NCI-H526 (cell line): ENCODE measurements at regions not wholly inside any gene's neighbourhood (a gene's known extent, or its start where the extent isn't known, plus 50 kb on each side); places are given as distances from the start of the nearest gene placed in this dataset.
"Not testable (repeated sequence)": the region's sequence is repeated elsewhere in the genome, so short reads cannot be mapped to it uniquely, and the experiment has no call there.

Experiments
- DNase-seq, 2 experiments: peaks; one replicate each; lab custom pipeline; 2025; lab: John Stamatoyannopoulos, UW

- DNase-seq, result not testable (repeated sequence)
Measured at GRCh38 chr2:186182366-186182765, 303.7 kb upstream of the ZC3H15 start.

GRCh38 chr2:186183406-186183805 is 302.7 kb upstream of the ZC3H15 start:
- no peak for DNase-seq

- no peak for DNase-seq
Measured at GRCh38 chr2:186187854-186188253, 298.2 kb upstream of the ZC3H15 start.

DNA sequence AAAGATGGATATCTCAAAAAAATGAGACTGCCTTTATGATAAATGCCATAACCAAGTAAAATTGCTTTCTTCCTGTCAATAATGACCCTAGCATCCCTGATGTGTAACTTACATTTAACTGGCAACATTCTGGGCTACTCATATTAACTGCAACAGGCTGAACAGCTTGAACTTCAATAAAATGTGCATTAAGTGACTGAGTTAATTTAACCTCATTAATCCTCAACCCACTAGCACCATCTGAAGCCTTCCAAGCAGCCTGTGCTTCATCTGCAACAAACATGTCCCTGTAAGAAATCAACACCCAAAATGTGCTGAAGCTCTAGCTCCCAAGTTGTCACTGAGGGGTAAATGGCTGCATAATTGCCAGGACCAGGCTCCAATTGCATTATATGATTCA is 296.2 kb upstream of the ZC3H15 start:
- DNase-seq, result no peak

DNA sequence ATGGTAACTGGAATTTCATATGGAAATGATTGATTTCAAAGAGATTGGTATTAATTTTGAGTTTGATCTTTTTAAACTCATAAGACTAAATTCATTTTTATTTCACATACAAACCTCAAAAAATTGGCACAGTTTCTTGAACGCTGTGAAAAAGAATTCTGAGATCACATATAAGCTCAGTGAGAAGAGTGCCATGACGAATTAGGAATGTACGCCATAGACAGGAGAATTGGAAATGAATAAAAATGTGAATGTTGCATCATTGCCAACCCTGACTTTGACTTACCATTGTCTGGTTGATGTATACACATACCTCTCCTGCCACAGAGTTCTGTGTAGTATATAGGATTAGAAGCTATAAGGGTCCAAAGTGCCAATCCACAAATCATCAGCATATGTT is 290.4 kb upstream of the ZC3H15 start:
- DNase-seq, result no peak

- no peak for DNase-seq
Measured at GRCh38 chr2:186197955-186198354, 288.1 kb upstream of the ZC3H15 start.

DNA sequence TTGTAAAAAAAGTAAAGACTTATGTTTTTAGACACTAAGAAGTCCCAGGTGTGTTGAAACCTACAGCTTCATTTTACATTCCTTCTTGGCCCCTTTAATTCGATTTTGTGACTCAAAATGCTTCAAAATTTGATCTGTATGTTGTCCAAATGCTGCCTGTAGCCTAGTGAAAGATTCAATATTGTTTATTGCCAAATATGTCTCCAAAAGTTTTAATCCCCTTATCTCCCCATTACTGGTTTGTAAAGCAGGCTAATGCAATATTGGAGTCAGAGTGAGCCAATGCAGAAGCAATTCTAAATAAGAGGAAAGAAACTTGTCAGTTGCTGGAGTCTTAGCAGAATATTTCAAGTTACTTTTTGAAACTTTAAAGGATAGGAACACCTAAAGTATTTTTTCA is 287.0 kb upstream of the ZC3H15 start:
- no peak for DNase-seq

- DNase-seq, result no peak
Measured at GRCh38 chr2:186201371-186201770, 284.7 kb upstream of the ZC3H15 start.

DNA sequence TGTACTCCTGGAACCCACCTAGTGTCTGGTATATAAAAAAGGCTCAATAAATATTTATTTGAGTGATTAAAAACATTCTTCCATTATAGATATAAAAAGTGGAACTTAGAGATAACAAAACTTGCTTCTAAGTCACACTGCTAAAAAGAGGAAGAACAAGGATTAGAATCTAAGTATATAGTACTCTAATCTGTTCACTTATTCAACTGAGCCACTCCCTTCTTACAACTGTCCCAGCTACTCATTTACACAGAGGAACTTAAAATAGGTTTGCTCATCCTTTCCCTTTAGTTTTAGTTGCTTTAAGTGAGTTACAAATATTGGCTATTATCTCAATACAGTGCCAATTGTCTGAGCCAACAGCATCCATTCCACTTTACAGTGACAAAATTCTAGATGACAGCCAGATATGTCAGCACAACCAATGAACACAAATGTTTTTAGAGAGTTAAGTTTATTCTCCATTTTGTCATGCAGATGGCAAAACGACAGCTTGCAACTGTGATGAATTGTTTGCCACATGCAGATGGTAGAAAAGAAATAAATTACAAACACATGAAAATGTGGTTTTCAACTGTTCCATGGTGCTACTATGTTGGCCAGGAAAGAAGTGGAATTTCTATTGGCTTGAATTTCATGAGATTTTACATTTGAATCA is 280.7 kb upstream of the ZC3H15 start:
- no peak for DNase-seq

GRCh38 chr2:186209532-186209931 is 276.5 kb upstream of the ZC3H15 start:
- DNase-seq, result no peak

DNA sequence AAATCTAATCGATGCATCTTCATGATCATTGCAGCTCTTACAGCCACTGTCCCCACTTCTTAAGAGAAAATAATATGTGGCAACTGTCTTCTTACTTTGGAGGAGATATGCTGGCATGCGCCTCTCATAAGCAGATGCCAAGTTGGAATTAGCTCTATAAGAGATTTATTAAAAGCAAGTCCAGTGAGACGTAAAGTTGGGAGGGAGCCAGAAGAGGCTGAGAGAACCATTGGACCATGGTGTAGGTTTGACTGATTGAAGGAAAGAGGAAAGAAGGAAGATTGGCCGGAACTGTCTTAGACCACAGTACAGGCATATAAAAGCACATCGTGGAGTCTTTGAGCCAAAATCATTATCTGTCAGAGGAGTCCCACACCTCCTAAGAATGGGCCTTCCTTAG is 265.7 kb upstream of the ZC3H15 start:
- no peak for DNase-seq

DNA sequence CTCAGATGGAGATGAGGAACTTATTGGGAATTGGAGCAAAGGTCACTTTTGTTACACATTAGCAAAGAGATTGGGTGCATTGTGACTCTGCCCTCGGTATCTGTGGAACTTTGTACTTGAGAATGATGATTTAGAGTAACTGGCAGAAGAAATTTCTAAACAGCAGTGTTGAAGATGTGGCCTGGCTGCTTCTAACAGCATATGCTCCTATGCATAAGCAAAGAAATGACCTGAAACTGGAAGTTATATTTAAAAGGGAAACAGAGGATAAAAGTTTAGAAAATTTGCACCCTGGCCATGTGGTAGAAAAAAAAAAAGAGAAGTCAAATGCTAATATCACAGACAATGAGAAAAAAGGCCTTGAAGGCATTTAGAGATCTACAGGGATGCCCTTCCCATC is 256.8 kb upstream of the ZC3H15 start:
- DNase-seq, result no peak

DNA sequence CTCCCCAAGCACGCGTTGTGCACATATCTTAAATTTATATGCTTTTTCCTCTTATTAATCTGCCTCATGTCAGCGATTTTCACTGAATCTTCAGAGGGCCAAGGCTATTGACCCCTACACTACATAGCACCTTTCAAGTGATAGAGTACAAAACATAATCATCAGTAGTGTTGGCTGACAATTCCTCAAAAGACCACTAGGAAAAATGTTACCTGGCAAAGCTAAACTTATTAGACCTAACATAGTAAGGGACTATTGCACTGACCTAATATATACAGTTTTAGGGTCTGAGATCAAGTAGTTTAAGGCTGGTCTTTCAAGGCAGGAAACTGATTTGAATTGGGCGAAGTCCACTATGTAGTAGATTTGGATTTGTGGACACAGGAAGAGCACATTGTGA is 244.2 kb upstream of the ZC3H15 start:
- DNase-seq, result no peak

- no peak for DNase-seq
Measured at GRCh38 chr2:186254759-186255158, 231.3 kb upstream of the ZC3H15 start.

DNA sequence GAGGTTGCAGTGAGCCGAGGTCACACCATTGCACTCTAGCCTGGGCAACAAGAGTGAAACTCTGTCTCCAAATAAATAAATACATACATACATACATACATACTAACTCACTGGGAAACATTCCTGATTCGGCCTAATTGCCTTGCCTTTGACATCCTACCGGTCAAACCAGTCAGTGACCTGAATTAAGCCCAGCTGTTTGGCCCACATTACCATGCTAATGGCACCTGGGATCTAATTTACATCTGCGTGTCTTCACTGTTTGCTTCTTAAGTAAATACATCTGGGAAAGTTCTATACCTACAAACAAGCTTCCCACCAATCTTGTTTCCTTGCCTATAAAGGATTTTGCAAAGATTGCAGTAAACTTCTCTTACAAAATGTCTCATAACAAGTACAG is 230.2 kb upstream of the ZC3H15 start:
- peak; percentile 8 to 16 for DNase-seq

DNA sequence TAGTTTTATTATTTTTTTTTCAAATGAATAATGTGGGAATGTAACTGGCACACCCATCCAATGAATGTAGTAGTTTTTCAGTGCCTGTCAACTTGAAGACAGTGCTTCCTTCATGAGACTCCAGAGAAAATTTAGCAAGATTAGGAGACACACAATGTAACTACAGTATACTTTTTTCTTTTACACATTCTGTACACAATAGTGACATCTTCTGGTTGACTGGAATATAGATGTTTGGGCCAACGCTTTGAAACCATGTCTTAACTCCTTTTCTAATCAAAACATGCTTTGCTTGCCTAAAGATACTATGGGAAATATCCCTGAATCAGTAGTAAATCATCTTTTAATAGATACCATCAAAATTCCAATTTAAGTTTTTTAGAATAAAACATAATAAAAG is 229.5 kb upstream of the ZC3H15 start:
- DNase-seq, result peak; percentile 33 to 60

DNA sequence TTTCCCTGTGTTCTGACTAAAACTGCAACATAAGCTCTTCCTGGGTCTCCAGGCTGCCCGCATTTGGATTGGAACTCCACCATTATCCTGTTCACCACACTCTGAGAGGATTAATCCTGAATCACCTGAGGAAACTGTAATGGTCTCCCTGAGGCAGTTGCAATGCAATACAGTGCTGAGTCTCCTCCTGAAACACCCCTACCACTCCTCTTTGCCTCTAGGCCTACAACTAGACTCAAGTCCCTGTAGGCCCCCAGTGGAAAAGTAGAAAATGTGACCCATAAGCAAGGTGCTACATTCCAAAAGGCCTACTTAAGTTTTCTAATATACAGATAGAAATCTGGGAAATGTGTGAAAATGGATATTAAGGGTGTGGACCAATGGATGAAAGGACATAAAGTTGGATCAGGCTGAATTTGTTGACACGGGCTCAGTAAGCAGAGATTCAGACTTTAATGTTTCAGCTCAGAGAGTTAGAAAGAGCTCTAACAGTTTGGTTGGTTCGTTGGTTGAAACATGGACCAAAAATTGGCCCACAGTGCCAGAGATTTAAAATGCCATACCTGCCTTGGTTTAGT is 222.3 kb upstream of the ZC3H15 start:
- no peak for DNase-seq

GRCh38 chr2:186269536-186269935 is 216.5 kb upstream of the ZC3H15 start:
- no peak for DNase-seq

DNA sequence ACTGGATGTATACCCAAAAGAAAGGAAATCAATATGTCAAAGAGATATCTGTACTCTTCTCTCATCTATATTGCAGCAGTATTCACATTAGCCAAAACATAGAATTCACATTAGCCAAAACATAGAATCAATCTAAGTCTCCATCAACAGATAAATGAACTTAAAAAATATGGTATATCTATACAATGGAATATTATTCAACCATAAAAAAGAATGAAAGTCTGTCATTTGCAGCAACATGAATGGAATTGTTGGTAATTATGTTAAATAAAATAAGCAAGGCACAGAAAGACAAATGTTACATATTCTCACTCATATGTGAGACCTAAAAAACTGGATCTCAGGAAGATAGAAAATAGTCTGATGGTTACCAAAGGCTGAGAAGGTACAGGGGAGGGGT is 212.1 kb upstream of the ZC3H15 start:
- no peak for DNase-seq

- DNase-seq, result no peak
Measured at GRCh38 chr2:186274936-186275575, 211.0 kb upstream of the ZC3H15 start.

- no peak for DNase-seq
Measured at GRCh38 chr2:186276909-186277308, 209.2 kb upstream of the ZC3H15 start.

GRCh38 chr2:186281726-186282125 is 204.3 kb upstream of the ZC3H15 start:
- no peak for DNase-seq

DNA sequence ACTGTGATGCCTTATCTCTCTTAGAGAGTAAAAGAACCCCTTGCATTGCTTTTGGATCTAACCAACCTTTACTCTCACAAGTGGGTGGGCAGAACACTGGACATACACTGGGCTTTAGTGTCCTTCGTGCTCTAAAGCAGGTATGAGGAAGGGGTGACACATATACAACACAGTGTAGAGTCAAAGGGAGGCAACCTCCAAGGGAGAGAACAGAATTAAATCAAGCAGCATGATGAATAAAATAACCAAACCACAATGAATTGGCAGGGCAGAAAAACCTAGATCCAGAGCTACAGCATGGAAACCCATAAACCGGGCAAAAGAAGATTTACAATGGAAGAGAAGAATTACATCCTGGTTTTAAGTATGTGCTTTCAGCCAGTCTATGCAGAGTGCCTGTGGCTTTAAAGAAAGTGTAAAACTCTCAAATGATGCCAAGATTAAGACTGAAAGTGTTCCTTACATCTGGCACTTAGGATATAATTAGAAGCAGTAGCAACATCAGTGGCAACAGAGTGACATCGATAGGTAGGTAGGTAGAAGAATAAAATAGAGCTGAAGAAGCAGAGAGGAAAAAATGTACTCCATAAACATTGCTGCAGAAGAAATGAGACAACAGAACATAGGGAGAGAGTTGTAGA is 191.7 kb upstream of the ZC3H15 start:
- DNase-seq, result no peak
